GM23338 (cell line): ENCODE measurements at regions not wholly inside any gene's neighbourhood (a gene's known extent, or its start where the extent isn't known, plus 50 kb on each side); places are given as distances from the start of the nearest gene placed in this dataset.

Experiments
- ATAC-seq: fragments of 200-7000 bp; cut with Tn5 transposase; 3 replicates; pipeline ENCODE4 v1.9.1; 2020
- DNase-seq: peaks from one replicate; pipeline ENCODE4 v3.0.0-alpha.2; 2015; ENCODE audit warnings: low spot score
- H2AFZ ChIP-seq: fragments of 200-600 bp; sonication (generic); 2 replicates; pipeline ENCODE4 v1.8.0; 2016; ENCODE audit warnings: antibody characterized with exemption, mild to moderate bottlenecking, moderate library complexity
- H3F3A ChIP-seq: fragments of 200-600 bp; sonication (generic); replicated peaks from 2 replicates; pipeline ENCODE4 v1.8.0; 2017; ENCODE audit warnings: antibody characterized with exemption, mixed run types, low read depth
- H3K27ac ChIP-seq: fragments of 200-600 bp; sonication (generic); 2 replicates; pipeline ENCODE4 v1.6.1; 2016; ENCODE audit warnings: low read depth
- H3K27me3 ChIP-seq: fragments of 200-600 bp; sonication (generic); 2 replicates; pipeline ENCODE4 v1.8.0; 2016; ENCODE audit warnings: mild to moderate bottlenecking, mixed run types, moderate library complexity; ENCODE audit not compliant: insufficient read depth
- H3K36me3 ChIP-seq: fragments of 200-600 bp; sonication (generic); 2 replicates; pipeline ENCODE4 v1.8.0; 2016; ENCODE audit warnings: mild to moderate bottlenecking; ENCODE audit not compliant: insufficient read depth
- H3K4me1 ChIP-seq: fragments of 200-600 bp; sonication (generic); 2 replicates; pipeline ENCODE4 v1.8.0; 2016; ENCODE audit warnings: mild to moderate bottlenecking, moderate library complexity; ENCODE audit not compliant: insufficient read depth
- H3K4me2 ChIP-seq: fragments of 200-600 bp; sonication (generic); 2 replicates; pipeline ENCODE4 v1.7.1; 2017; ENCODE audit warnings: mixed run types
- H3K4me3 ChIP-seq: fragments of 200-600 bp; sonication (generic); 2 replicates; pipeline ENCODE4 v1.6.1; 2016; ENCODE audit warnings: mixed run types
- H3K79me2 ChIP-seq: fragments of 200-600 bp; sonication (generic); replicated peaks from 2 replicates; pipeline ENCODE4 v1.8.0; 2017; ENCODE audit warnings: mild to moderate bottlenecking; ENCODE audit not compliant: insufficient read depth
- H3K9me2 ChIP-seq: fragments of 200-600 bp; sonication (generic); 2 replicates; pipeline ENCODE4 v1.8.0; 2017; ENCODE audit not compliant: insufficient read depth
- H4K20me1 ChIP-seq: fragments of 200-600 bp; sonication (generic); replicated peaks from 2 replicates; pipeline ENCODE4 v1.8.0; 2017; ENCODE audit warnings: mild to moderate bottlenecking; ENCODE audit not compliant: insufficient read depth
- H3K27ac Mint-ChIP-seq: 2 replicates; pipeline ENCODE4 v1.8.0; 2020; ENCODE audit warnings: inconsistent platforms, mild to moderate bottlenecking, moderate library complexity, mixed read lengths
- H3K27me3 Mint-ChIP-seq: 3 replicates; pipeline ENCODE4 v1.8.0; 2022; ENCODE audit warnings: low read depth, mild to moderate bottlenecking, moderate library complexity, mixed read lengths, inconsistent platforms; ENCODE audit not compliant: insufficient read depth, poor library complexity
- H3K36me3 Mint-ChIP-seq: 3 replicates; pipeline ENCODE4 v1.8.0; 2021; ENCODE audit warnings: low read depth, mild to moderate bottlenecking, inconsistent platforms, moderate library complexity, mixed read lengths
- H3K4me1 Mint-ChIP-seq: 3 replicates; pipeline ENCODE4 v1.8.0; 2020; ENCODE audit warnings: mild to moderate bottlenecking, inconsistent platforms, mixed read lengths
- H3K4me3 Mint-ChIP-seq: 3 replicates; pipeline ENCODE4 v1.8.0; 2021; ENCODE audit warnings: moderate library complexity, mild to moderate bottlenecking, inconsistent platforms, mixed read lengths
- H3K9me3 Mint-ChIP-seq: 3 replicates; pipeline ENCODE4 v1.8.0; 2020; ENCODE audit warnings: moderate library complexity, mild to moderate bottlenecking, inconsistent platforms, mixed read lengths
- CREB1 ChIP-seq: fragments of 250-450 bp; sonication (Bioruptor Pico); IDR thresholded peaks from 2 replicates; pipeline ENCODE4 v1.5.0; 2020; ENCODE audit warnings: low read depth, mild to moderate bottlenecking, moderate library complexity
- CTCF ChIP-seq, 2 experiments: fragments of 200-600 bp in 1 of 2; sonication (generic) in 1 of 2; conservative IDR thresholded peaks; 2 replicates each; pipeline versions ENCODE4 v1.5.1 to v1.6.1; 2016 to 2017; ENCODE audit warnings: antibody characterized with exemption in 2 of 2, low read depth in 2 of 2, mild to moderate bottlenecking in 2 of 2, moderate library complexity in 1 of 2
- ETS1 ChIP-seq: IDR thresholded peaks from 2 replicates; pipeline ENCODE4 v1.6.1; 2016; ENCODE audit warnings: antibody characterized with exemption
- EZH2 ChIP-seq: fragments of 200-600 bp; sonication (generic); IDR thresholded peaks from one replicate; pipeline ENCODE4 v1.8.0; 2017; ENCODE audit warnings: antibody characterized with exemption, mild to moderate bottlenecking, low read depth; ENCODE audit not compliant: unreplicated experiment
- EZH2phosphoT487 ChIP-seq: fragments of 200-600 bp; sonication (generic); IDR thresholded peaks from one replicate; pipeline ENCODE4 v1.8.1; 2018; ENCODE audit warnings: antibody characterized with exemption; ENCODE audit not compliant: unreplicated experiment
- JUNB ChIP-seq: IDR thresholded peaks from one replicate; pipeline ENCODE4 v1.6.1; 2016; ENCODE audit warnings: antibody characterized with exemption; ENCODE audit not compliant: unreplicated experiment
- NANOG ChIP-seq: IDR thresholded peaks from 2 replicates; pipeline ENCODE4 v1.6.1; 2016; ENCODE audit warnings: antibody characterized with exemption, borderline replicate concordance
- POLR2AphosphoS5 ChIP-seq: IDR thresholded peaks from 2 replicates; pipeline ENCODE4 v1.6.1; 2016; ENCODE audit warnings: antibody characterized with exemption, low read depth
- REST ChIP-seq: IDR thresholded peaks from one replicate; pipeline ENCODE4 v1.6.1; 2018; ENCODE audit warnings: antibody characterized with exemption; ENCODE audit not compliant: unreplicated experiment
- STAT1 ChIP-seq: IDR thresholded peaks from one replicate; pipeline ENCODE4 v1.6.1; 2016; ENCODE audit warnings: antibody characterized with exemption; ENCODE audit not compliant: unreplicated experiment
- ZNF114 ChIP-seq: fragments of 250-450 bp; sonication (Bioruptor Pico); IDR thresholded peaks from 2 replicates; pipeline ENCODE4 v1.5.0; 2020; ENCODE audit warnings: mild to moderate bottlenecking, moderate library complexity
- ZNF331 ChIP-seq: fragments of 250-450 bp; sonication (Bioruptor Pico); IDR thresholded peaks from 2 replicates; pipeline ENCODE4 v1.5.0; 2020; ENCODE audit warnings: low read depth, mild to moderate bottlenecking, moderate library complexity
- ZNF462 ChIP-seq: fragments of 250-450 bp; sonication (Bioruptor Pico); IDR thresholded peaks from 2 replicates; pipeline ENCODE4 v1.5.0; 2020; ENCODE audit warnings: mild to moderate bottlenecking, moderate library complexity

- no peak overlapping the region for H3K4me3 Mint-ChIP-seq
- H3K9me2 ChIP-seq = 0 out of 2 replicates have a peak, but pooled peaks cover 5% of the 10 kb centered on the region
- TF ChIP-seq REST (no peak), NANOG (no peak), EZH2phosphoT487 (no peak), STAT1 (no peak), ZNF462 (no peak), ZNF114 (no peak), ZNF331 (no peak), CTCF (conservative IDR thresholded peaks at IDR 0.05; ENCODE audit: low read depth in 2 of 2) (no peak), ETS1 (no peak), EZH2 (no peak), JUNB (no peak), CREB1 (CRISPR knock-in tag) (no peak), POLR2AphosphoS5 (no peak)
- no peaks in the 10 kb centered on the region for H3K27me3 Mint-ChIP-seq
- H3K27ac Mint-ChIP-seq = no peak overlapping the region
- DNase-seq (no peak), ATAC-seq (no peak)
- H3K36me3 Mint-ChIP-seq = no peaks in the 10 kb centered on the region
- no peak overlapping the region for H2AFZ ChIP-seq
- H4K20me1 ChIP-seq = no peaks in the 10 kb centered on the region
- H3K9me3 Mint-ChIP-seq = no peaks in the 10 kb centered on the region; the same call in 2 of the 3 replicates
- no peaks in the 10 kb centered on the region for H3F3A ChIP-seq
- H3K4me1 ChIP-seq = no peaks in the 10 kb centered on the region
- no peaks in the 10 kb centered on the region for H3K36me3 ChIP-seq
- H3K27ac ChIP-seq = no peak overlapping the region
- H3K27me3 ChIP-seq = no peaks in the 10 kb centered on the region
- no peaks in the 10 kb centered on the region for H3K79me2 ChIP-seq
- H3K4me3 ChIP-seq = no peak overlapping the region
- no peaks in the 10 kb centered on the region for H3K4me1 Mint-ChIP-seq
- no peak overlapping the region for H3K4me2 ChIP-seq
Observed at GRCh38 chr14:36398463-36399291, 78.2 kb upstream of the MBIP start.
